Parathyroid adenoma (tissue), 2 donors: ENCODE measurements at regions not wholly inside any gene's neighbourhood (a gene's known extent, or its start where the extent isn't known, plus 50 kb on each side); places are given as distances from the start of the nearest gene placed in this dataset.

Source experiments
- H2AFZ ChIP-seq: fragments of 300-600 bp; sonication (generic); one replicate; pipeline ENCODE4 v1.7.0; 2017; ENCODE audit warnings: antibody characterized with exemption, mild to moderate bottlenecking
- H3K27ac ChIP-seq: fragments of 300-600 bp; sonication (generic); one replicate; pipeline ENCODE4 v1.7.0; 2017
- H3K27me3 ChIP-seq: fragments of 300-600 bp; sonication (generic); one replicate; pipeline ENCODE4 v1.7.0; 2017; ENCODE audit warnings: low read length; ENCODE audit not compliant: control insufficient read depth, insufficient read depth
- H3K36me3 ChIP-seq: fragments of 300-600 bp; sonication (generic); one replicate; pipeline ENCODE4 v1.7.0; 2017; ENCODE audit warnings: low read length; ENCODE audit not compliant: control insufficient read depth, insufficient read depth
- H3K4me1 ChIP-seq: fragments of 300-600 bp; sonication (generic); one replicate; pipeline ENCODE4 v1.7.0; 2017; ENCODE audit warnings: control low read depth
- H3K4me2 ChIP-seq: fragments of 300-600 bp; sonication (generic); one replicate; pipeline ENCODE4 v1.7.0; 2017; ENCODE audit warnings: low read length
- H3K4me3 ChIP-seq: fragments of 300-600 bp; sonication (generic); one replicate; pipeline ENCODE4 v1.7.0; 2017; ENCODE audit warnings: low read depth, low read length
- H3K79me2 ChIP-seq: fragments of 300-600 bp; sonication (generic); one replicate; pipeline ENCODE4 v1.7.0; 2017; ENCODE audit warnings: control low read depth
- H3K9ac ChIP-seq: fragments of 300-600 bp; sonication (generic); one replicate; pipeline ENCODE4 v1.7.0; 2017; ENCODE audit warnings: mild to moderate bottlenecking
- H3K9me3 ChIP-seq: fragments of 300-600 bp; sonication (generic); one replicate; pipeline ENCODE4 v1.7.0; 2017; ENCODE audit warnings: low read length; ENCODE audit not compliant: control insufficient read depth
- TF ChIP-seq, protein P1 (sequence below): fragments of 300-600 bp; sonication (generic); IDR thresholded peaks from one replicate; pipeline ENCODE4 v1.7.0; 2017; ENCODE audit warnings: antibody characterized with exemption, mild to moderate bottlenecking
- donor health status: primary hyperparathyroidism.

DNA sequence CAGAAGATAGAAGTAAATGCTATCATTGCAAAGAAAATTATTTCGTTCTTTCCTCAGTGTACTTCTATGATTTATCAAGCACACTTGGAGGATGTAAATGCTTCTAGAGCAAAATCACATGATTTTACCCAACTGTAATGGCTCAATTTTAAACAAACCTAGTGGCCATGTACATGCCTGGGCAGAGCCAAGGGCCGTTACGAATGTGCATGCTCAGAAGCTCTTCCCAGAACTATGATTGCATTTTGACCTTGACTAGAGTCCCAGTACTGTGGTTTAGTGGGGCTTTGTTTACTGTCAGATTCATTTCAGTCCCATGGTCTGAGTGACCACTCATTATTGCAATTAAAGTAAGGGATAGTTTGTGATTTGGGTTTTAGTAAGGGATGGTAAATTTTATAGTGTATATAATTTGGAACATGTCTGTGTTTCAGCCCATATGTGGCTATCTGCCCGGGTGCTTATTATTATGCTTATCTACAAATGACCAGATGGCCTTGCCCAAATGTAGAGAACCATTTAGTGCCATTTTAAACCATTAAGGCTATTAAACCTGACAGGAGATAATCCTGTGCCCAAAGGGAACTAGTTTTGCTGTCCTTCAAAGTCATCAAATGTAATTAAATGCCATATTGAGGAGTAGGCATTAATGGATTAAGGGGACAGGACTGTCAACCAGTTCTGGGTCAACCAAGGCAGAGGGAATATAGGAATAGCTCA lies 239.1 kb downstream of the ICOS start:
- H2AFZ ChIP-seq: no peak overlapping the region
- no peak overlapping the region for H3K4me2 ChIP-seq
- no peak overlapping the region for H3K27ac ChIP-seq
- no peaks in the 10 kb centered on the region for H3K9me3 ChIP-seq
- no peaks in the 10 kb centered on the region for H3K27me3 ChIP-seq
- no peaks in the 10 kb centered on the region for H3K36me3 ChIP-seq
- no peak overlapping the region for H3K4me3 ChIP-seq
- H3K9ac ChIP-seq: no peak overlapping the region
- no peaks in the 10 kb centered on the region for H3K79me2 ChIP-seq
- H3K4me1 ChIP-seq: no peaks in the 10 kb centered on the region
- TF ChIP-seq, protein P1, sequence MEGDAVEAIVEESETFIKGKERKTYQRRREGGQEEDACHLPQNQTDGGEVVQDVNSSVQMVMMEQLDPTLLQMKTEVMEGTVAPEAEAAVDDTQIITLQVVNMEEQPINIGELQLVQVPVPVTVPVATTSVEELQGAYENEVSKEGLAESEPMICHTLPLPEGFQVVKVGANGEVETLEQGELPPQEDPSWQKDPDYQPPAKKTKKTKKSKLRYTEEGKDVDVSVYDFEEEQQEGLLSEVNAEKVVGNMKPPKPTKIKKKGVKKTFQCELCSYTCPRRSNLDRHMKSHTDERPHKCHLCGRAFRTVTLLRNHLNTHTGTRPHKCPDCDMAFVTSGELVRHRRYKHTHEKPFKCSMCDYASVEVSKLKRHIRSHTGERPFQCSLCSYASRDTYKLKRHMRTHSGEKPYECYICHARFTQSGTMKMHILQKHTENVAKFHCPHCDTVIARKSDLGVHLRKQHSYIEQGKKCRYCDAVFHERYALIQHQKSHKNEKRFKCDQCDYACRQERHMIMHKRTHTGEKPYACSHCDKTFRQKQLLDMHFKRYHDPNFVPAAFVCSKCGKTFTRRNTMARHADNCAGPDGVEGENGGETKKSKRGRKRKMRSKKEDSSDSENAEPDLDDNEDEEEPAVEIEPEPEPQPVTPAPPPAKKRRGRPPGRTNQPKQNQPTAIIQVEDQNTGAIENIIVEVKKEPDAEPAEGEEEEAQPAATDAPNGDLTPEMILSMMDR: no peak

DNA sequence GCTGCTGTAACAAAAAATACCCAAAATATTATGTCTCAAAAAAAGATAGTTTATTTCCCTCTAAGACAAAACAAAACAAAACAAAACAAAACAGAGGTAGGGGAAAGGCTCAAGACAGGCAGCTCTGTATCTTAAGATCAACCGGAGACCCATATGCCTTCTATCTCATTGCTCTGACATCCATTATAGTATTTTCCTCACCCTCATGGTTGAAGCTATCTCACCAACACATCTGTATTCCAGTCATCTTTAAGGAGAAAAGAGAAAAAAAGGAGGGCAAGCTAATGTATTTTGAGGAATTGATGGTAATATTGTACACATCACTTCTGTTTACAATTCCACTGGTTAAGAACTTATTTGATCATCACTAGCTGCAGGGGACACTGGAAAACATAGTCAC lies 239.7 kb downstream of the ICOS start:
- Histone ChIP-seq H3K36me3 (no peaks in the 10 kb centered on the region), H3K4me2 (no peak overlapping the region), H3K4me3 (no peak overlapping the region), H3K9ac (no peak overlapping the region), H3K27me3 (no peaks in the 10 kb centered on the region), H3K9me3 (no peaks in the 10 kb centered on the region), H3K27ac (no peak overlapping the region), H3K4me1 (no peaks in the 10 kb centered on the region), H2AFZ (no peak overlapping the region), H3K79me2 (no peaks in the 10 kb centered on the region)
- TF ChIP-seq, protein P1: no peak

DNA sequence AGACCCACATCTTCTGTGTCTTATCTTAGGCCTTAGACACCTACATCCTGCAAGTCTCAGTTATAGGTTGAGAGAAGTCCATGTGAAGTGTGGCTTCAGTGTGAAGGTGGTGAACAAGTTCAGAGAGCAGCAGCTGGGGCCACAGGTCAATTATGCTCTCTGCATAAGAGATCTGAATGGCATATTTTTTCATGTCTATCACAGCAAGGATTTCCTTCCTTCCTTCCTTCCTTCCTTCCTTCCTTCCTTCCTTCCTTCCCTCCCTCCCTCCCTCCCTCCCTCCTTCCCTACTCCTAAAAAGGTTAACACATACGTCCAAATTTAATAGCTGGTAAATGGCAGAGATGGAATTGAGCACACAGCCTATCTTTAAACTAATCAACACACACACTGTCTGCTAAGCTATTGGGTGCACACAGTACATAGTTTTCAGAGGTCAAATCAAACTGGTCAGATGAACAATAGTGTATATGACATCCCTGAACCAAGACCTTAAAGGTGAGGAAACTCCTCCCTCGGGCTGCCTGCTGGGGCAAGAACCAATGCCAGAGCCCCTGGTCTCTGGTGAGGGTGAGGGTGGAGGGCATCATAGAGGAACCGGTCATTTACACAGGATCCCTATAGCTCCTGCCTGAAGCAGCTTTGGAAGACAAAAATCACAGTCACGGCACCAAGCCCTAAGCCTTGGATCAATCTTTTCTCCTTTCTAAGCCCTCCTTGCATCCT lies 240.9 kb downstream of the ICOS start:
- Histone ChIP-seq H3K9ac (no peak overlapping the region), H3K27me3 (no peaks in the 10 kb centered on the region), H3K4me1 (no peaks in the 10 kb centered on the region), H3K4me2 (no peak overlapping the region), H3K36me3 (no peaks in the 10 kb centered on the region), H3K27ac (no peak overlapping the region), H3K79me2 (no peaks in the 10 kb centered on the region), H3K9me3 (no peaks in the 10 kb centered on the region), H2AFZ (no peak overlapping the region), H3K4me3 (no peak overlapping the region)
- TF ChIP-seq, protein P1: no peak

DNA sequence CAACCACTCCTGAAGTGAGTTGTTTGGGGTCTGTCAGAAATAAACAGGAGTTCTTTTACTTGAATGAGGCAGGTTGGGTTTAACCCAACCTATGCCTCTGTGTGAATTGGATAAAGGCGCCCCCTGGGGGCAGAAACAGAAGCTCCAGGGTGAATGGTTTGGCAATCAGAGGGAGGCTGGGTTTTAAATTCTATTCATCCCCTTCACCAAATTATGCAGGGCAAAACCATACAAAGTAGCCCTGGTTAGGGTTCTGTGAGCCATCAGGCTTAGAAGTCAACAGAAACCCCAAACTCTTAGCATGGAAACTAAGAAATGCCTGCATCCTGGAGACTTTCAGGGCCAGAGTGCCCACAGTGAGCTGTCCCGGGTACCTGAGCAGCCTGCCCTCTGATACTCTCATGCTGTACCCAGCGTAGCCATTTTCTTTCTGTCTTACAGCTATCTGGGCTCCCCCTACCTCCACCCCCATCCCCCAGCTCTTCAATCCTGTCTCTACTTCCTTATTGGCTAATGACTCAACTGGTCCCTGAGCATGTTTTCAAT lies 241.5 kb downstream of the ICOS start:
- Histone ChIP-seq H2AFZ (no peak overlapping the region), H3K4me3 (no peak overlapping the region), H3K4me1 (no peaks in the 10 kb centered on the region), H3K27me3 (no peaks in the 10 kb centered on the region), H3K36me3 (no peaks in the 10 kb centered on the region), H3K27ac (no peak overlapping the region), H3K9me3 (no peaks in the 10 kb centered on the region), H3K79me2 (no peaks in the 10 kb centered on the region), H3K9ac (no peak overlapping the region), H3K4me2 (no peak overlapping the region)
- TF ChIP-seq, protein P1: peak; percentile 82
